Heart left ventricle (tissue), 13 donors: ENCODE measurements at regions not wholly inside any gene's neighbourhood (a gene's known extent, or its start where the extent isn't known, plus 50 kb on each side); places are given as distances from the start of the nearest gene placed in this dataset.

ENCODE experiments used
- POLR2A ChIP-seq, 2 donors: fragments of 450-650 bp; IDR thresholded peaks; one replicate each; pipeline ENCODE4 v1.6.1; 2017; ENCODE audit warnings: antibody characterized with exemption in 2 of 2, mild to moderate bottlenecking in 2 of 2, moderate library complexity in 2 of 2
- TF ChIP-seq, protein P1 (sequence below), 12 donors: fragments of 200-600 bp; sonication (generic) in 4 of 12; IDR thresholded peaks; one replicate each; pipeline versions ENCODE4 v1.5.0 to v1.8.0; 2018 to 2022; ENCODE audit warnings: antibody characterized with exemption in 12 of 12, mild to moderate bottlenecking in 5 of 12
- donor health status: ischemic (EF 13 %, LVEDD 7.1; RV severe dilation, severe dysfunction).
- donor health status: DM: no; HTN: yes; CAD: no.
- donor health status: DM: no; HTN: no; CAD: no.
- donor health status: ischemic (EF 25% LVEDD 6.9; RV normal size, moderate dysfunction).
- donor health status: ischemic (EF 25% LVEDD 5.7; RV mildly dilated, moderate dysfunction).
- donor health status: ischemic (EF 35%, LVEDD 5.7; RV mildly dilated, moderate dysfunction).
- donor health status: nonischemic (EF 11% LVEDD 7.7; RV severe dilation, severe dysfunction).
- donor health status: DM: yes; HTN: yes; CAD: no.
- donor health status: PGD.
- donor health status: ischemic (EF 29% LVEDD 5.4; RV normal size, mild dysfunction).
- donor health status: nonischemic (EF 23%, LVEDD 6.1; RV moderate dilation, normal function).

- TF ChIP-seq, protein P1, sequence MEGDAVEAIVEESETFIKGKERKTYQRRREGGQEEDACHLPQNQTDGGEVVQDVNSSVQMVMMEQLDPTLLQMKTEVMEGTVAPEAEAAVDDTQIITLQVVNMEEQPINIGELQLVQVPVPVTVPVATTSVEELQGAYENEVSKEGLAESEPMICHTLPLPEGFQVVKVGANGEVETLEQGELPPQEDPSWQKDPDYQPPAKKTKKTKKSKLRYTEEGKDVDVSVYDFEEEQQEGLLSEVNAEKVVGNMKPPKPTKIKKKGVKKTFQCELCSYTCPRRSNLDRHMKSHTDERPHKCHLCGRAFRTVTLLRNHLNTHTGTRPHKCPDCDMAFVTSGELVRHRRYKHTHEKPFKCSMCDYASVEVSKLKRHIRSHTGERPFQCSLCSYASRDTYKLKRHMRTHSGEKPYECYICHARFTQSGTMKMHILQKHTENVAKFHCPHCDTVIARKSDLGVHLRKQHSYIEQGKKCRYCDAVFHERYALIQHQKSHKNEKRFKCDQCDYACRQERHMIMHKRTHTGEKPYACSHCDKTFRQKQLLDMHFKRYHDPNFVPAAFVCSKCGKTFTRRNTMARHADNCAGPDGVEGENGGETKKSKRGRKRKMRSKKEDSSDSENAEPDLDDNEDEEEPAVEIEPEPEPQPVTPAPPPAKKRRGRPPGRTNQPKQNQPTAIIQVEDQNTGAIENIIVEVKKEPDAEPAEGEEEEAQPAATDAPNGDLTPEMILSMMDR (IDR thresholded peaks at IDR 0.05): no peak
- TF ChIP-seq POLR2A (IDR thresholded peaks at IDR 0.05): no peak
Measured at GRCh38 chrY:12343211-12343610, 357.8 kb upstream of the USP9Y start.
